Breast epithelium (tissue), 4 donors: ENCODE measurements at regions not wholly inside any gene's neighbourhood (a gene's known extent, or its start where the extent isn't known, plus 50 kb on each side); places are given as distances from the start of the nearest gene placed in this dataset.

Experiments
- DNase-seq, 2 donors: peaks; one replicate each; pipeline ENCODE4 v3.0.0-alpha.2; 2019; ENCODE audit warnings: low spot score in 2 of 2
- H3K27ac ChIP-seq, 2 donors: fragments of 200-600 bp; sonication (generic) in 1 of 2; one replicate each; pipeline ENCODE4 v1.5.1; 2016 to 2019; ENCODE audit warnings: mild to moderate bottlenecking in 1 of 2
- H3K27me3 ChIP-seq, 2 donors: fragments of 200-600 bp; sonication (generic) in 1 of 2; one replicate each; pipeline versions ENCODE4 v1.5.1 to v1.6.0; 2017 to 2019; ENCODE audit warnings: control low read depth in 1 of 2, mild to moderate bottlenecking in 1 of 2
- H3K36me3 ChIP-seq: fragments of 200-600 bp; one replicate; pipeline ENCODE4 v1.5.1; 2019
- H3K4me1 ChIP-seq, 2 donors: fragments of 200-600 bp; sonication (generic); one replicate each; pipeline ENCODE4 v1.5.1; 2016 to 2019; ENCODE audit warnings: control low read depth in 1 of 2
- H3K4me3 ChIP-seq, 3 donors: fragments of 200-600 bp; sonication (generic); 1 replicate in 2 of 3; 2 replicates in 1 of 3; pipeline ENCODE4 v1.5.1; 2016 to 2019; ENCODE audit warnings: mild to moderate bottlenecking in 3 of 3, moderate library complexity in 2 of 3
- H3K9me3 ChIP-seq, 2 donors: fragments of 200-600 bp; sonication (generic) in 1 of 2; one replicate each; pipeline ENCODE4 v1.5.1; 2016 to 2019; ENCODE audit warnings: control low read depth in 1 of 2
- POLR2A ChIP-seq: fragments of 450-650 bp; IDR thresholded peaks from one replicate; pipeline ENCODE4 v1.6.1; 2016; ENCODE audit warnings: antibody characterized with exemption, mild to moderate bottlenecking, moderate library complexity
- POLR2AphosphoS5 ChIP-seq, 3 donors: sonication (generic); formaldehyde crosslinking; IDR thresholded peaks; one replicate each; pipeline ENCODE4 v1.6.1; 2017; ENCODE audit warnings: antibody characterized with exemption in 3 of 3
- intact Hi-C: fragments of 100-400 bp; cut with DNase I; formaldehyde crosslinking; loops from one replicate; pipeline ENCODE4 v1.15.1; 2023; ENCODE audit warnings: low total_unique reads
- TF ChIP-seq, protein P1 (sequence below), 3 donors: fragments of 450-650 bp; IDR thresholded peaks; one replicate each; pipeline ENCODE4 v1.5.1; 2016 to 2017; ENCODE audit warnings: antibody characterized with exemption in 3 of 3, mild to moderate bottlenecking in 3 of 3, moderate library complexity in 3 of 3

DNA sequence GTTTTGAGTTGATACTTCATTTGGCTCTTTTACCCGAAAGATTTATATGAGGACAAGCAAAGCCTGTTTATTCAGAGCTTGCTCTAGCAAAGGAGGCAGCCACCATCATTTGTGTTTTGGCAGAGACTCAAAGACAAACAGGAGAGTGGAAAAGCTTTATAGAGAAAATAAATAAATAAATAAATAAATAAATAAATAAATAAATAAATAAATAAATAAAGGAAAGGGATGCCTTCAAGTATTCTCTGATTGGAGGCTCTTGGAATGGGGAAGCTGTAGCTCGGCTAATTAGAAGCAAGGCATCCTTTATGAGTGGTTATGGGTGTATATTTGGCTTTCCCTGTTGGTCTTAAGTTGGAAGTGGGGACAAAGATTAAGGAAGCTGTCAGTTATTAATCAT is 229.8 kb downstream of the RASSF9 start:
- no peaks in the 10 kb centered on the region for H3K36me3 ChIP-seq

DNA sequence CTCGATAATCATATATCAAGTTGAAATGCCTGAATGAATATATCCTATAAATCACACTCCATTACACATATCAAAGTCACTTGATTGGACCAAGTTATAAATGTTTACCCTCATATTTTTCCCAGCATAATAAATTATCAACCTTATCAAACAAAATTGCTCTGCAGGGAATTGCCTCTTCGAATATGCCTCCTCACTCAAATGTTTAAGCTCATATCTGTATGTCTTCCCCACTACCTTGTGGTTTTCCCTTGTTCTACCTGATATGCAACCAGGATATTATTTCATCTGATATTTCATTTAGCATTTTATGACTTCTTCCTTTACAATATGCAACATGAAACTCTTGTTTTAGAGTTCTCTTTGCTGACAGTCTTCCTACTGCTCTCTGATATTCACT is 226.4 kb downstream of the RASSF9 start:
- DNase-seq, result no peak
- Histone ChIP-seq H3K36me3 (no peaks in the 10 kb centered on the region), H3K4me3 (no peak overlapping the region), H3K27me3 (no peaks in the 10 kb centered on the region), H3K27ac (no peak overlapping the region), H3K9me3 (peaks cover 0 to 7% of the 10 kb centered on the region in 2 donors), H3K4me1 (no peaks in the 10 kb centered on the region)
- TF ChIP-seq POLR2A (no peak), POLR2AphosphoS5 (IDR thresholded peaks at IDR 0.05) (no peak)
- TF ChIP-seq, protein P1, sequence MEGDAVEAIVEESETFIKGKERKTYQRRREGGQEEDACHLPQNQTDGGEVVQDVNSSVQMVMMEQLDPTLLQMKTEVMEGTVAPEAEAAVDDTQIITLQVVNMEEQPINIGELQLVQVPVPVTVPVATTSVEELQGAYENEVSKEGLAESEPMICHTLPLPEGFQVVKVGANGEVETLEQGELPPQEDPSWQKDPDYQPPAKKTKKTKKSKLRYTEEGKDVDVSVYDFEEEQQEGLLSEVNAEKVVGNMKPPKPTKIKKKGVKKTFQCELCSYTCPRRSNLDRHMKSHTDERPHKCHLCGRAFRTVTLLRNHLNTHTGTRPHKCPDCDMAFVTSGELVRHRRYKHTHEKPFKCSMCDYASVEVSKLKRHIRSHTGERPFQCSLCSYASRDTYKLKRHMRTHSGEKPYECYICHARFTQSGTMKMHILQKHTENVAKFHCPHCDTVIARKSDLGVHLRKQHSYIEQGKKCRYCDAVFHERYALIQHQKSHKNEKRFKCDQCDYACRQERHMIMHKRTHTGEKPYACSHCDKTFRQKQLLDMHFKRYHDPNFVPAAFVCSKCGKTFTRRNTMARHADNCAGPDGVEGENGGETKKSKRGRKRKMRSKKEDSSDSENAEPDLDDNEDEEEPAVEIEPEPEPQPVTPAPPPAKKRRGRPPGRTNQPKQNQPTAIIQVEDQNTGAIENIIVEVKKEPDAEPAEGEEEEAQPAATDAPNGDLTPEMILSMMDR (IDR thresholded peaks at IDR 0.05), result no peak
- intact Hi-C loops, result no loop called here

More for the DNA sequence above, 229.8 kb downstream of the RASSF9 start:
- Histone ChIP-seq H3K9me3 (peaks cover 0 to 7% of the 10 kb centered on the region in 2 donors), H3K4me3 (no peak overlapping the region), H3K27ac (no peak overlapping the region), H3K27me3 (no peaks in the 10 kb centered on the region), H3K4me1 (no peaks in the 10 kb centered on the region)
- intact Hi-C loops, result no loop called here
- no peak for TF ChIP-seq POLR2AphosphoS5 (IDR thresholded peaks at IDR 0.05)
- TF ChIP-seq, protein P1 (IDR thresholded peaks at IDR 0.05), result no peak
- no peak for TF ChIP-seq POLR2A
- no peak for DNase-seq

DNA sequence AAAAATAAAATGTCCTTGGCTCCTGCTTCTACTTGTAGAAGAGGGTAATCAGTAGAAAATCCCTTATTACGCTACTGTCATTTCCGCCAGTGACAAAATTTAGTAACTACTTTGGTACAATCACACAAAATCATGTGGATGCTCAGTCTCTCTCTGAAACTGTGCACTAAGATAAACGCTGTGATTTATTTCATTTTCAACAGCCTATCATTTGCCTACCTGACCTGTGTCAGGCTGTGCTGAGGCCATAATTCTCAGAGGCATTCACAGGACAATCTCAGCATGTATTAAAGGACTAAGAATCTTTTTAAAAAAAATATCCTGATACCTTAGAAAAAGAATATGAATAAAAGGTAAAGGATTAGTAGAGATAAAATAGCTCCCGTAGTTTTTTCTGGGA is 226.0 kb downstream of the RASSF9 start:
- H3K36me3 ChIP-seq, result no peaks in the 10 kb centered on the region
- no peak for DNase-seq
- H3K27ac ChIP-seq, result no peak overlapping the region
- intact Hi-C loops, result no loop called here
- H3K4me1 ChIP-seq, result no peaks in the 10 kb centered on the region
- TF ChIP-seq, protein P1 (IDR thresholded peaks at IDR 0.05), result no peak
- no peak for TF ChIP-seq POLR2AphosphoS5 (IDR thresholded peaks at IDR 0.05)
- TF ChIP-seq POLR2A, result no peak
- H3K27me3 ChIP-seq, result no peaks in the 10 kb centered on the region
- H3K4me3 ChIP-seq, result no peak overlapping the region
- peaks cover 0 to 7% of the 10 kb centered on the region in 2 donors for H3K9me3 ChIP-seq

DNA sequence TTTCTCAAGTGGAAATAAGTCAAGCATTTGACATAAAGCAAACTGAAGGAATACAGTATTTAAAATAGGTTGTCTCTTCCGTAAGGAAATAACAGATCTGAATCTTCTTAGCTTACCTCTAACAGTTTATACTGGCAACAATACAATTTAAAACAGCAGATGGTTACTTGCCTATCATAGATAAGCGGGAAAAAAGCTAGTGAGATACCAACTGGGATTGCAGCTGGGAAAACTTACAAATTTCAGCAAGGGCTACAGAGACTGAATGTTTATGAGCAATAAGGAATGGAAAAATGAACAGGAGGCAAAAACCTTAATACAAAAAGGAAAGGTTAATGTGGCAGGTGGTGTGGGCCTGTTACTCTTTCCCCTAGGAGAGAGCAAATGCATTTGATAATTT is 220.0 kb downstream of the RASSF9 start:
- no peak overlapping the region for H3K27ac ChIP-seq
- no peaks in the 10 kb centered on the region for H3K36me3 ChIP-seq
- H3K4me1 ChIP-seq, result no peaks in the 10 kb centered on the region
- DNase-seq, result no peak
- intact Hi-C loops, result no loop called here
- H3K9me3 ChIP-seq, result no peaks in the 10 kb centered on the region
- H3K27me3 ChIP-seq, result no peaks in the 10 kb centered on the region
- TF ChIP-seq POLR2AphosphoS5 (IDR thresholded peaks at IDR 0.05) (no peak), POLR2A (no peak)
- TF ChIP-seq, protein P1 (IDR thresholded peaks at IDR 0.05), result no peak
- no peak overlapping the region for H3K4me3 ChIP-seq

DNA sequence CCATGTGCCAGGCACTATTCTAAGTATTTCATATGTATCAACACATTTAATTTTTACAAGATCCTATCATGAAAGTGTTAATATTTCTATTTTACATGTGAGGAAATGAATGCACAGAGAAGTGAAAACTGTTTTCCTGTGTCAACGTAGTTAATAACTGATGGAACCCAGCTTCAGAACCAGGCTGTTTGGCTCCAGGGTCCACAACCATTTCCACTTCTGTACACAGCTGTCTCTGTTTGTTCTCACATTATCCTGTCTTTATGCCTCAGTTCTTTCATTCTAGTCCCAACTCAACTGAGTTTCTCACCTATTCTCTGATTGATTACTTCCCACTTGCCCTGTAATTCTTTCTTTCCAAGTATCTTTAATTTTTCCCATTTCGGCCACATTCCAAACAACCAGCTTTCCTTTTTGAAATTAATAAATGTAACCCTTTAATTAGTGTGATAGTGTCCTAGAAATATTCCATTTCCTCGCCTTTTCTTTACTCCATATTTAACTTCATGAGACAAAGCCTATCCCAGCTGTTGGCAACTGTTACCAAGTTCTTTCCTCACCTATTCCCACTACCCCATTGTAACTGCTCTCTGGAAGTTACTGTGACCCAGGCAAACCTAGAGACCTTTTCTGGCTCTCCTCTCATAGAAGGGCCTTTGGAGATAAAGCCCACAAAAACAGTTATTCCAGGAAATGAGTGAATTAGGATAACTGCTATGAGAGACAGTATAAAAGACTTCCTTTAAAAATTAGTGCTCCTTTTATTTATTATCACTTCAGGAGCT is 218.7 kb downstream of the RASSF9 start:
- TF ChIP-seq POLR2A (no peak), POLR2AphosphoS5 (IDR thresholded peaks at IDR 0.05) (no peak)
- TF ChIP-seq, protein P1 (IDR thresholded peaks at IDR 0.05), result no peak
- no peak overlapping the region for H3K4me3 ChIP-seq
- intact Hi-C loops, result no loop called here
- no peaks in the 10 kb centered on the region for H3K27me3 ChIP-seq
- H3K4me1 ChIP-seq, result no peaks in the 10 kb centered on the region
- no peaks in the 10 kb centered on the region for H3K9me3 ChIP-seq
- no peak for DNase-seq
- no peaks in the 10 kb centered on the region for H3K36me3 ChIP-seq
- no peak overlapping the region for H3K27ac ChIP-seq
